Brain microvascular endothelial cell (primary cell): ENCODE measurements at regions not wholly inside any gene's neighbourhood (a gene's known extent, or its start where the extent isn't known, plus 50 kb on each side); places are given as distances from the start of the nearest gene placed in this dataset.

Experiments used
- DNase-seq: peaks from one replicate; pipeline ENCODE4 v3.0.0-alpha.2; 2020
- H3K27ac ChIP-seq: fragments of 250-450 bp; sonication (Bioruptor Pico); 2 replicates; pipeline ENCODE4 v1.5.1; 2020; ENCODE audit warnings: mild to moderate bottlenecking, moderate library complexity
- H3K27me3 ChIP-seq: fragments of 250-450 bp; sonication (Bioruptor Pico); replicated peaks from 2 replicates; pipeline ENCODE4 v1.5.1; 2020; ENCODE audit warnings: mild to moderate bottlenecking
- H3K36me3 ChIP-seq: fragments of 250-450 bp; sonication (Bioruptor Pico); replicated peaks from 2 replicates; pipeline ENCODE4 v1.5.1; 2020; ENCODE audit warnings: mild to moderate bottlenecking
- H3K4me3 ChIP-seq: 2 replicates; pipeline ENCODE4 v1.5.1; 2011; ENCODE audit warnings: low read depth, mild to moderate bottlenecking, control low read depth, low read length, moderate library complexity
- CTCF ChIP-seq: IDR thresholded peaks from 2 replicates; pipeline ENCODE4 v1.5.1; 2011; ENCODE audit warnings: low read depth, mild to moderate bottlenecking, moderate library complexity, low read length, control low read depth, inconsistent platforms; ENCODE audit errors: missing control alignments
- in situ Hi-C: cut with HindIII; loops from 2 replicates; pipeline ENCODE4 v1.10.0; 2017; ENCODE audit warnings: low sequenced_read_pairs, low pct_ligation_motif_present

- DNase-seq: no peak
- in situ Hi-C loops: no loop called here
- TF ChIP-seq CTCF: no peak
Observed at GRCh38 chr16:85979605-85980004, 80.6 kb downstream of the IRF8 start.

GRCh38 chr16:85980686-85981085 lies 81.7 kb downstream of the IRF8 start:
- no peak for DNase-seq
- in situ Hi-C loops: no loop called here
- no peak for TF ChIP-seq CTCF

More at GRCh38 chr16:85979605-85980004, 80.6 kb downstream of the IRF8 start:
- Histone ChIP-seq H3K27me3 (peaks cover 54% of the 10 kb centered on the region), H3K4me3 (no peak overlapping the region), H3K36me3 (no peaks in the 10 kb centered on the region), H3K27ac (no peak overlapping the region)

GRCh38 chr16:85981826-85982562 lies 83.0 kb downstream of the IRF8 start:
- Histone ChIP-seq H3K36me3 (no peaks in the 10 kb centered on the region), H3K27ac (no peak overlapping the region), H3K27me3 (peaks cover 63% of the 10 kb centered on the region), H3K4me3 (no peak overlapping the region)
- no peak for TF ChIP-seq CTCF
- in situ Hi-C loops: no loop called here
- no peak for DNase-seq

More at GRCh38 chr16:85980686-85981085, 81.7 kb downstream of the IRF8 start:
- Histone ChIP-seq H3K27ac (no peak overlapping the region), H3K27me3 (peaks cover 61% of the 10 kb centered on the region), H3K36me3 (no peaks in the 10 kb centered on the region), H3K4me3 (no peak overlapping the region)

GRCh38 chr16:85982563-85982939 lies 83.6 kb downstream of the IRF8 start:
- no peak for TF ChIP-seq CTCF
- H3K36me3 ChIP-seq: no peaks in the 10 kb centered on the region
- no peak overlapping the region for H3K4me3 ChIP-seq
- peaks cover 62% of the 10 kb centered on the region for H3K27me3 ChIP-seq
- in situ Hi-C loops: no loop called here
- H3K27ac ChIP-seq: no peak overlapping the region
- no peak for DNase-seq

- no peak for TF ChIP-seq CTCF
- Histone ChIP-seq H3K4me3 (no peak overlapping the region), H3K36me3 (no peaks in the 10 kb centered on the region), H3K27ac (no peak overlapping the region), H3K27me3 (peaks cover 61% of the 10 kb centered on the region)
- in situ Hi-C loops: no loop called here
- no peak for DNase-seq
Observed at GRCh38 chr16:85983064-85983463, 84.1 kb downstream of the IRF8 start.

- in situ Hi-C loops: no loop called here
- peaks cover 61% of the 10 kb centered on the region for H3K27me3 ChIP-seq
- H3K27ac ChIP-seq: no peak overlapping the region
- no peak for TF ChIP-seq CTCF
- no peak for DNase-seq
- no peak overlapping the region for H3K4me3 ChIP-seq
- no peaks in the 10 kb centered on the region for H3K36me3 ChIP-seq
Observed at GRCh38 chr16:85983606-85984230, 84.8 kb downstream of the IRF8 start.
